SU-DHL-6 (cell line): ENCODE measurements at regions not wholly inside any gene's neighbourhood (a gene's known extent, or its start where the extent isn't known, plus 50 kb on each side); places are given as distances from the start of the nearest gene placed in this dataset.

Source experiments
- CTCF ChIP-seq: fragments of 200-600 bp; sonication (generic); IDR thresholded peaks from one replicate; pipeline ENCODE4 v1.5.1; 2017; ENCODE audit warnings: antibody characterized with exemption, mild to moderate bottlenecking, low read length, moderate library complexity; ENCODE audit not compliant: insufficient read depth, poor library complexity, severe bottlenecking
- EZH2phosphoT487 ChIP-seq: fragments of 200-600 bp; sonication (generic), shearing (Covaris generic); conservative IDR thresholded peaks from 2 replicates; pipeline ENCODE4 v1.6.1; 2018; ENCODE audit warnings: mild to moderate bottlenecking, antibody characterized with exemption, low read length, moderate library complexity, mixed read lengths

GRCh38 chr15:95635666-95636065 lies 694.8 kb upstream of the NR2F2 start:
- TF ChIP-seq CTCF: no peak
- no peak for TF ChIP-seq EZH2phosphoT487
